ENCODE measurements at regions not wholly inside any gene's neighbourhood (a gene's known extent, or its start where the extent isn't known, plus 50 kb on each side); places are given as distances from the start of the nearest gene placed in this dataset.

- no peak for TF ChIP-seq CTCF (IDR thresholded peaks at IDR 0.05; ENCODE audit: insufficient read depth, low read depth, low read length, missing control alignments)
- H3K4me3 ChIP-seq (ENCODE audit: low read length) = no peak overlapping the region
- no peak for DNase-seq (ENCODE audit: low read depth)
These were observed 140.3 kb downstream of the NDUFA10 start for GRCh38 chr2:239884875-239885274.

- H3K4me3 ChIP-seq (ENCODE audit: low read length) = no peak overlapping the region
- TF ChIP-seq CTCF (IDR thresholded peaks at IDR 0.05; ENCODE audit: insufficient read depth, low read depth, low read length, missing control alignments) = no peak
- DNase-seq (ENCODE audit: low read depth) = no peak
These were observed 141.1 kb downstream of the NDUFA10 start for GRCh38 chr2:239884051-239884405.

- no peak for DNase-seq (ENCODE audit: low read depth)
- no peak overlapping the region for H3K4me3 ChIP-seq (ENCODE audit: low read length)
- TF ChIP-seq CTCF (IDR thresholded peaks at IDR 0.05; ENCODE audit: insufficient read depth, low read depth, low read length, missing control alignments) = no peak
These were observed 141.7 kb downstream of the NDUFA10 start for GRCh38 chr2:239883326-239884050.

GRCh38 chr2:239882781-239883180 is 142.4 kb downstream of the NDUFA10 start:
- TF ChIP-seq CTCF (IDR thresholded peaks at IDR 0.05; ENCODE audit: insufficient read depth, low read depth, low read length, missing control alignments) = no peak
- no peak overlapping the region for H3K4me3 ChIP-seq (ENCODE audit: low read length)
- no peak for DNase-seq (ENCODE audit: low read depth)

GRCh38 chr2:239882331-239882732 is 142.8 kb downstream of the NDUFA10 start:
- DNase-seq (ENCODE audit: low read depth) = peak; percentile 36
- no peak overlapping the region for H3K4me3 ChIP-seq (ENCODE audit: low read length)
- TF ChIP-seq CTCF (IDR thresholded peaks at IDR 0.05; ENCODE audit: insufficient read depth, low read depth, low read length, missing control alignments) = peak; percentile 59

GRCh38 chr2:239881561-239882320 is 143.4 kb downstream of the NDUFA10 start:
- DNase-seq (ENCODE audit: low read depth) = no peak
- TF ChIP-seq CTCF (IDR thresholded peaks at IDR 0.05; ENCODE audit: insufficient read depth, low read depth, low read length, missing control alignments) = no peak
- no peak overlapping the region for H3K4me3 ChIP-seq (ENCODE audit: low read length)
